Ovary (tissue), 3 donors: ENCODE measurements at regions not wholly inside any gene's neighbourhood (a gene's known extent, or its start where the extent isn't known, plus 50 kb on each side); places are given as distances from the start of the nearest gene placed in this dataset.

ENCODE experiments used
- POLR2A ChIP-seq: fragments of 450-650 bp; IDR thresholded peaks from one replicate; pipeline ENCODE4 v1.6.1; 2017; ENCODE audit warnings: antibody characterized with exemption, mild to moderate bottlenecking, moderate library complexity
- TF ChIP-seq, protein P1 (sequence below), 3 donors: fragments of 450-650 bp in 2 of 3; fragments of 200-600 bp in 1 of 3; IDR thresholded peaks; one replicate each; pipeline versions ENCODE4 v1.5.1 to v1.8.0; 2016 to 2022; ENCODE audit warnings: antibody characterized with exemption in 3 of 3, mild to moderate bottlenecking in 1 of 3
- donor health status: DM: no; HTN: no; CAD: no.

- TF ChIP-seq POLR2A, result no peak
- TF ChIP-seq, protein P1, sequence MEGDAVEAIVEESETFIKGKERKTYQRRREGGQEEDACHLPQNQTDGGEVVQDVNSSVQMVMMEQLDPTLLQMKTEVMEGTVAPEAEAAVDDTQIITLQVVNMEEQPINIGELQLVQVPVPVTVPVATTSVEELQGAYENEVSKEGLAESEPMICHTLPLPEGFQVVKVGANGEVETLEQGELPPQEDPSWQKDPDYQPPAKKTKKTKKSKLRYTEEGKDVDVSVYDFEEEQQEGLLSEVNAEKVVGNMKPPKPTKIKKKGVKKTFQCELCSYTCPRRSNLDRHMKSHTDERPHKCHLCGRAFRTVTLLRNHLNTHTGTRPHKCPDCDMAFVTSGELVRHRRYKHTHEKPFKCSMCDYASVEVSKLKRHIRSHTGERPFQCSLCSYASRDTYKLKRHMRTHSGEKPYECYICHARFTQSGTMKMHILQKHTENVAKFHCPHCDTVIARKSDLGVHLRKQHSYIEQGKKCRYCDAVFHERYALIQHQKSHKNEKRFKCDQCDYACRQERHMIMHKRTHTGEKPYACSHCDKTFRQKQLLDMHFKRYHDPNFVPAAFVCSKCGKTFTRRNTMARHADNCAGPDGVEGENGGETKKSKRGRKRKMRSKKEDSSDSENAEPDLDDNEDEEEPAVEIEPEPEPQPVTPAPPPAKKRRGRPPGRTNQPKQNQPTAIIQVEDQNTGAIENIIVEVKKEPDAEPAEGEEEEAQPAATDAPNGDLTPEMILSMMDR (IDR thresholded peaks at IDR 0.05), result no peak
Measured at GRCh38 chr17:83202002-83203000, 122.9 kb downstream of the METRNL start.
